Frontal cortex (tissue), 3 donors: ENCODE measurements at regions not wholly inside any gene's neighbourhood (a gene's known extent, or its start where the extent isn't known, plus 50 kb on each side); places are given as distances from the start of the nearest gene placed in this dataset.
"Not testable (repeated sequence)": the region's sequence is repeated elsewhere in the genome, so short reads cannot be mapped to it uniquely, and the experiment has no call there.

ENCODE experiments used
- DNase-seq, 2 donors: peaks; one replicate each; pipeline ENCODE4 v3.0.0; 2012; ENCODE audit warnings: low spot score in 2 of 2
- FAIRE-seq: peaks from 2 replicates; lab custom pipeline; 2012; peaks lifted over from hg19 to GRCh38; lab: Jason Lieb, UNC
- donor health status: control.
- donor health status: control.
- donor health status: control.

- DNase-seq (no peak), FAIRE-seq (no peak)
Measured at GRCh38 chr9:106032978-106033377, 338.6 kb downstream of the TMEM38B start.

- no peak for FAIRE-seq
- no peak for DNase-seq
Measured at GRCh38 chr9:106035806-106036205, 341.5 kb downstream of the TMEM38B start.

GRCh38 chr9:106038266-106039001 lies 344.1 kb downstream of the TMEM38B start:
- DNase-seq: no peak
- FAIRE-seq: no peak

DNA sequence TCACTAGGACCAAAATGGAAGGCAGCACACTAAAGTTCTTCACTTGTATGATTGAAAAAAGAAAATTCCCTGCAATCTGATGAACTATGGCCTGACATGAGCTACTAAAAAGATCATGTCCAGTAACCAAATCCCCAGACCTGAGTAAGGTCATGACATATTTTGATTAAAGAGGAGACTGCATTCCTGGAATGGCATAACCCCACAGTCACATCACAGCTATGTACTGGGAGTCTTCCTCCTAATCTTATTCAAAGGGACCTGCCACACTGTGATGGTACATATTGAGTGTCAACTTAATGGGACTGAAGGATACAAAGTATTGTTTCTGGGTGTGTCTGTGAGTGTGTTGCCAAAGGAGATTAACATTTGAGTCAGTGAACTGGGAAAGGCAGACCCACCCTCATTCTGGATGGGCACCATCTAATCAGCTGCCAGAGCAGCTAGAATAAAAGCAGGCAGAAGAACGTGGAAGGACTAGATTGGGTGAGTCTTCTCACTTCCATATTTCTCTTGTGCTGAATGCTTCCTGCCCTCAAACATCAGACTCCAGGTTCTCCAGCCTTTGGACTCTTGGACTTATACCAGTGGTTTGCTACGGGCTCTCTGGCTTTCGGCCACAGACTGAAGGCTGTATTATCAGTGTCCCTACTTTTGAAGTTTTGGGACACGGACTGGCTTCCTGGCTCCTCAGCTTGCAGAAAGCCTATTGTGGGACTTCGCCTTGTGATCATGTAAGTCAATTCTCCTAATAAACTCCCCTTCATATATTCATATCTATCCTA lies 345.0 kb downstream of the TMEM38B start:
- DNase-seq: no peak
- FAIRE-seq: no peak

DNA sequence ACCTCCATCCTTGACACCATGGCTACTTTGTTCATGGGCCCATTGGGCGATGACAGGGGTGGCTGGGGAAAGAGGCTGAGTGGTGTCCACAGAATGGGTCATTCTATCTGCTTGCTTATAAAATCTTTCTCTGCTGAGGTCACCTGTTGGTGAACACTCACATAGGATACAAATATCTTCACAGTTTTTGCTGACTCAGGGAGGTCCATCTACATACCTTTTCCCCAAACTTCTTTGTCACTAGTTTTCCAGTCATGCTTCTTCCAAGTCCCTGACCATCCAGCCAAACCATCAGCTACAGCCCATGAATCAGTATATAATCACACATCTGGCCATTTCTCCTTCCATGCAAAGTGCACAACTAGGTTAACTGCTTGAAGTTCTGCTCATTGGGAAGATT lies 347.6 kb downstream of the TMEM38B start:
- not testable (repeated sequence) for FAIRE-seq

DNA sequence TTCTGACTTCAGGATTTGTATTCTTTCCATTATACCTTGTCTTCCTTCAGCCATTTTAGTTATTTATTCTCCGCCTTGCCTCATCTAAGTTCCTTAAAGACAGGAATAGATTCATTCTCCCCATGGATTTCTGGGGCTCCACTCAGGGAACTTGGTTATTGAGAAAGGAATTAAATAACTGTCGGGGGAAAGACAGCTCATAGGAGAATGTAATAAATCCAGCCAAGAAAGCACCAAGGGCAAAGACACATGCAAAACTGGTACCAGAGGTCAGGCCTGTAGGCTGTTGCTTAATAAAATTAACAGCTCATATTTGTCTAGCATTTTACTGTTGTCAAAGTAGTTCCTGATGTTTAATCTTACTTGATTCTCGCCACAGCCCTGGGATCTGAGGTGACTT lies 357.2 kb downstream of the TMEM38B start:
- DNase-seq (no peak), FAIRE-seq (no peak)

More for the DNA sequence above, 347.6 kb downstream of the TMEM38B start:
- DNase-seq: not testable (repeated sequence)

DNA sequence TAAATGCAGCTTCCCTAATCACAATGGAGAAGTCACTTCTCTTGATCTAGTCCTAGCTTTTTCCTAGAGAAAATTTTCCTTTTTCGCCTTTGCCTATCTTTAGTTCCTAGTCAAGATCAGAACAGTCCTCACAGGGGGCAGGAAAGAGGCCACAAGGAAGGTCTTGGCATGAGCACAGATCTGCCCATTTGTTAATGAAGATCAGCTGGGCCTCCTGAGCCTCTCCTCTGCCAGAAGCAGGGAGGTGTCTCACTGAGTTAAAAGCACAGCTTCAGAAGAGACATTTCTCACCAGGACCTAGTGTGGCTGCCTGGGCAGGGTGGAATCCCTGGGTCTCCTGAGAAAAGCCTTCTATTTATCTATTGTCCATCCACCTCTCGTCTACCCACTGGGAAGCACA lies 357.8 kb downstream of the TMEM38B start:
- DNase-seq (no peak), FAIRE-seq (no peak)

GRCh38 chr9:106052735-106053134 lies 358.4 kb downstream of the TMEM38B start:
- DNase-seq (no peak), FAIRE-seq (no peak)

GRCh38 chr9:106056328-106056727 lies 362.0 kb downstream of the TMEM38B start:
- no peak for DNase-seq
- FAIRE-seq: no peak

- DNase-seq: no peak
- FAIRE-seq: no peak
Measured at GRCh38 chr9:106058460-106058859, 364.1 kb downstream of the TMEM38B start.

- DNase-seq (no peak), FAIRE-seq (no peak)
Measured at GRCh38 chr9:106059886-106060285, 365.5 kb downstream of the TMEM38B start.

DNA sequence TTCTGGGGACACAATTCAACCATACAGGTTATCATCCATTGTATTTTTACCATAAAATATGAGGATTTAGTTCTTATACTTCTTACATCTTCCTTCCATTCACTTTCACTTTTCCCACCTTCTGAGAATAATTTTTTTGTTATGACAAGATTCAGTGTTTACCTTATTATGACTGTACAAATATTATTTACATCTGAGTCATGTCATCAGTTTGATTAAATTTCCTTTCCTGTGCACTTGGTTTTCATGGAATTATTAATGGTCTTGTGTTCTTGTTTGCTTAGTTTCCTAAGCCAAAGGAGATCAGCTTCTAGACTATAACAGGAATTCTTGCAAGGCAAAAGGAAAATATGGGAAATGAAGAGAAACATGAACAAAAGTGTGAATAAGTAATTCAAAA lies 366.5 kb downstream of the TMEM38B start:
- FAIRE-seq (no peak), DNase-seq (no peak)

DNA sequence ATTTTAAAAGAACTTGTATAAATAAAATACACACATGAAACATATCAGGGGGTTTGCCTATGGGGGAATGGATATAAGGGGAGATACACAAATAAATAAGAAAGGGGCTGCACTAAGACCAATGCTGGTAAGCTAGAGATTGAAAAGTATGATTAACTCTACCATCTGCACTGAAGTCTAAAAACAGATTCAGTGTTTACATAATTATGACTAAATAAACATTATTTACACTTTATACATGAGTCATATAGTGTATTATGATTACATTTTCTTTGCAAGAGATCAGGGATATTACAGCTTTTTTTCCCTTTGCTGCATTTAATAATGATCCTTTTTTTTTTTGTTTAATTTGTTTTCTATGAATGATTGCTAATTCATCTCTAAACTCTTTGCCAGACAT lies 367.9 kb downstream of the TMEM38B start:
- FAIRE-seq: no peak
- DNase-seq: no peak

GRCh38 chr9:106065136-106065535 lies 370.8 kb downstream of the TMEM38B start:
- no peak for FAIRE-seq
- no peak for DNase-seq

DNA sequence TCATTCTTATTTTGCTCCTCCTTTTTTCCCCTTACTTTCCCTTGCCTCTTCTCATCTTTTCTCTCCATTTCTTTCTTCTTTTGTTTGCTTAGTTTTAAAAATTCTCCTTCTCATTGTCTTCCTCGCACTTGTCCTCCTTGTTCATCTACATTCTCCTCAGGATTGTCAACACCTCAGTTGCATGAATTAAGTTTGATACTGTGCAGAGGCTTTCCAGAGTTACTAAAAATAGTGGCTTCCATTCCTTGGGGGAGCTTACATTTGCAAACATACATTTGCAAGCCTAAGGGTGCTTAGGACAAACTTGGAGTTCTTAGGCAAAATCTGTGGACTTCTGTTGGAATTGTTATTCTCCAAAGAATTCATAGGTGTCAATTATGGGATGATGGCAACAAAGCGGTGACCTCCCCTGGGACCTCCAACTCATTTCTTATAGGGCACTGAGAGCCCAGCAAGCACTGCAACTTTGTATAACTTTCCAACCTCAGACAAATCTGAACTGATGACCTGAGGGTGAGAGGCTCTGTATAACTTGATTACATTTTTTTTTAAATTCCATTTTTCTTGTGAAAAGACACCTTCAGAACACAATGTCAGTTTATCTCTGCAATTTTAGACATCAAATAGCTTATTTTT lies 371.4 kb downstream of the TMEM38B start:
- no peak for FAIRE-seq
- DNase-seq: no peak

DNA sequence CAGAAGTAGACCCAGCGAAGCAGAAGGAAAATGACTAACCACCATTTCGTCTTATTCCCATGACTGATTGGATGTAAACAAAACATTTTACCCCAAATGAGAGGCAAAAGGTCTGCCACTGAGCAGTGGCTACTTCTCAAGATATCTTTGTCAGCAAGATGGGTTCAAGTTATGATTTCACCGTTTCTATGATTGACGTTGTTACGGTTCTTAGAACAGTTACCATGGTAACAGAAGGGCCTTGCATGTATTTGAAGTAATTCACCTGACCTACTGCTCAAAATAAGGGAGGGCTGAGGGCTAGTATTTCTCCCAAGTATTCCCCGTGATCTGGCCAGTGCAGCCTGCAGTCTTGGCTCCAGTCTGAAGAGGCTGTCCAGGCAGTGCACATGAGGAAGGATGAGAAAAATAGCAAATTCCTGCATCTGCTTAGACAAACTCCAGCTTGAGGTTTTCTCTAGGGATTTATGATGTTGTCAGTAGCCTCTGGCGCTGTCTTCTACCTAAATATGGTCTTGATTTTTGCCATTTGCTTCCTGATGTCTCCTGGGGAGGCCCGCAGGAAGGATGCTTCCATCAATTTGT lies 372.7 kb downstream of the TMEM38B start:
- FAIRE-seq: no peak

GRCh38 chr9:106069241-106069640 lies 374.9 kb downstream of the TMEM38B start:
- DNase-seq (no peak), FAIRE-seq (no peak)

More for the DNA sequence above, 372.7 kb downstream of the TMEM38B start:
- no peak for DNase-seq

DNA sequence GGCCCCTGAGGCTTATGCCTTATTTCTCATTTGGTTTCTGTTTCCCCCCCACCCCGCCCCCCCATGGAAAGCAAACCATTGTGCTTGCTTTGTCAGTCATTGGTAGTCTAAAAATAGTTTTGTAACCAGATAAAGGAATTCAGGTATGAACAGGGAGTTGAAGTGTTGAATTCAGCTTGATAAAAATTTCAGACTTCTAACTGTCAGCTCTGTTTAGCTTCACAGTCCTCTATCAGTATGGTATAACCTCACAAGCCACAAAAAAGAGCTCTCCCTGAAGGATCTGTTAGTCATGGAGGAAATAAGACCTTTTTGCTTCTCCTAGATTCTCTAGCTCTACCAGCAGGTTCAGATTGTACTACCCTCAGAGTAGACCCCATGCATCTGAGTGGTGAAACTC lies 378.1 kb downstream of the TMEM38B start:
- no peak for FAIRE-seq
- no peak for DNase-seq

DNA sequence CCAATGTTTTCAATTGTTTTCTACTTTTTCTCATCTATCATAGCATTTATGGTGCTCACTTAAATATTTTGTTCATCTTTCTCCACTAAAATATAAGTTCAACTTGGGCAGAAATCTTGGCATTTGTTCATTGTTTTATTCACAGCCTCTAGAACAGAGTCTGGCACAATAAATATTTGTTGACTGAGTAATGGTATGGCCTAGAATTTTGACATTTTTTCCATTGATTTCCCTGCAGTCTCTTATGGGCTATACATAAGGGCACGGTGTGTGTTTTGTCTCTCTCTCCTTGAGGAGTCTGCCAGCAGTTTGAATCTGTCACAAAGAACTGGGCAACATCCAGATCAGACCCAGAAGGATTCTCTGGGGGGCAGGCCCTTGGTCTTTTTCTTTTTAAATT lies 379.7 kb downstream of the TMEM38B start:
- no peak for DNase-seq
- no peak for FAIRE-seq

DNA sequence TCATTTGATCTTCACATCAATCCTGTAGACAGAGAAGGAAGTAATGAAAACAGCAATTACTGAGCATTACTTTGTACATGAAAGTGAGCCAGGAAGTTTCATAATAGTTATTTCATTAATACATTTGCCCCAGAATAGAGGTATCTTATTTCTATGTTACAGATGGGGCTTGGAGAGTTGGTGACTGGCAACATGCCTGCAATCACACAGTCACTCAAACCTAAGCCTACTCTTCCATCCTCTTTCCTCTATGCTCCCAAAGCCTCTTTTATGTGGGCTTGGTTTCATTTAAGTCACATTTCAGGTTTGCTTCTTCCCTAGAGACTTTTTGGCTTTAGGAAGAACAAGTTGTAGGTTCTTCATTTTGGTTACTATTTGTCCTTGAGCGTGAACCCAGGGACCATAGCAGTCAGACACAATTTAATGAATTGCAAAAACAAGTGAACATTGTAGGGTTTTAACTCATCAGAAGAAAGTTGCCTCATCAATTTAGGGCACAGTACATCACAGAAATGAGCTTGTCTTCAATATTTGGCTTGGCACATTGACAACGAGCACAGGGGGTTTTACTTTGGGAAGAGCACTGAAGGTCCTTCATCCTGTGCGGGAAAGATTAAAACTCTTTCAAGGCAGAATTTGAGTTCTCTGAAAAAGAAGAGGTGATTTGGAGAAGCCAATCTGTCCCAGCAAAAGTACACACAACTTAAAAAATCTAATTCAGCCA lies 381.1 kb downstream of the TMEM38B start:
- FAIRE-seq (no peak), DNase-seq (no peak)
